Bronchial epithelial cell (primary cell): ENCODE measurements at regions not wholly inside any gene's neighbourhood (a gene's known extent, or its start where the extent isn't known, plus 50 kb on each side); places are given as distances from the start of the nearest gene placed in this dataset.
"Not testable (repeated sequence)": the region's sequence is repeated elsewhere in the genome, so short reads cannot be mapped to it uniquely, and the experiment has no call there.

Experiments
- DNase-seq: peaks from one replicate; pipeline ENCODE4 v3.0.0-alpha.2; 2010; ENCODE audit warnings: low read depth
- FAIRE-seq: peaks from 2 replicates; lab custom pipeline; 2011; peaks lifted over from hg19 to GRCh38; lab: Jason Lieb, UNC
- H3K27me3 ChIP-seq: 2 replicates; pipeline ENCODE4 v1.5.1; 2011; ENCODE audit warnings: low read length; ENCODE audit not compliant: control insufficient read depth, insufficient read depth
- H3K36me3 ChIP-seq: 2 replicates; pipeline ENCODE4 v1.5.1; 2011; ENCODE audit warnings: low read length; ENCODE audit not compliant: control insufficient read depth, insufficient read depth
- H3K4me3 ChIP-seq: 2 replicates; pipeline ENCODE4 v1.5.1; 2011; ENCODE audit warnings: mild to moderate bottlenecking, low read depth, low read length, control low read depth
- CTCF ChIP-seq: IDR thresholded peaks from 2 replicates; pipeline ENCODE4 v1.5.1; 2011; ENCODE audit warnings: mild to moderate bottlenecking, moderate library complexity, low read length, control low read depth, inconsistent platforms; ENCODE audit not compliant: insufficient read depth, severe bottlenecking

- Histone ChIP-seq H3K4me3 (no peak overlapping the region), H3K36me3 (no peaks in the 10 kb centered on the region), H3K27me3 (no peaks in the 10 kb centered on the region)
- DNase-seq, result peak; percentile 53
- no peak for TF ChIP-seq CTCF
- no peak for FAIRE-seq
Observed at GRCh38 chr20:41716436-41716835, 98.3 kb upstream of the CHD6 start.

- no peak for TF ChIP-seq CTCF
- Histone ChIP-seq H3K36me3 (no peaks in the 10 kb centered on the region), H3K27me3 (no peaks in the 10 kb centered on the region), H3K4me3 (no peak overlapping the region)
- FAIRE-seq (no peak), DNase-seq (no peak)
Observed at GRCh38 chr20:41715526-41715925, 97.3 kb upstream of the CHD6 start.

GRCh38 chr20:41714030-41714429, 95.9 kb upstream of the CHD6 start:
- no peak overlapping the region for H3K4me3 ChIP-seq
- H3K36me3 ChIP-seq, result no peaks in the 10 kb centered on the region
- DNase-seq (no peak), FAIRE-seq (no peak)
- H3K27me3 ChIP-seq, result no peaks in the 10 kb centered on the region
- no peak for TF ChIP-seq CTCF

GRCh38 chr20:41704896-41705295, 86.7 kb upstream of the CHD6 start:
- no peak for DNase-seq
- no peak for TF ChIP-seq CTCF
- no peak for FAIRE-seq
- Histone ChIP-seq H3K4me3 (no peak overlapping the region), H3K36me3 (no peaks in the 10 kb centered on the region), H3K27me3 (no peaks in the 10 kb centered on the region)

- no peaks in the 10 kb centered on the region for H3K27me3 ChIP-seq
- no peak for DNase-seq
- no peak for FAIRE-seq
- H3K36me3 ChIP-seq, result no peaks in the 10 kb centered on the region
- TF ChIP-seq CTCF, result no peak
- H3K4me3 ChIP-seq, result no peak overlapping the region
Observed at GRCh38 chr20:41702647-41703046, 84.5 kb upstream of the CHD6 start.

- Histone ChIP-seq H3K36me3 (no peaks in the 10 kb centered on the region), H3K27me3 (no peaks in the 10 kb centered on the region), H3K4me3 (no peak overlapping the region)
- DNase-seq (peak; percentile 12), FAIRE-seq (no peak)
- no peak for TF ChIP-seq CTCF
Observed at GRCh38 chr20:41701588-41702348, 83.6 kb upstream of the CHD6 start.

- FAIRE-seq, result not testable (repeated sequence)
Observed at GRCh38 chr20:41699673-41700072, 81.5 kb upstream of the CHD6 start.

More at GRCh38 chr20:41699673-41700072, 81.5 kb upstream of the CHD6 start:
- H3K4me3 ChIP-seq, DNase-seq, H3K36me3 ChIP-seq, H3K27me3 ChIP-seq: not testable (repeated sequence)
